Endometrium (tissue), 2 donors: ENCODE measurements at regions not wholly inside any gene's neighbourhood (a gene's known extent, or its start where the extent isn't known, plus 50 kb on each side); places are given as distances from the start of the nearest gene placed in this dataset.

Experiments
- FAIRE-seq: peaks from 2 replicates; lab custom pipeline; 2012; peaks lifted over from hg19 to GRCh38; lab: Jason Lieb, UNC
- donor health status: control.
- donor health status: control.

DNA sequence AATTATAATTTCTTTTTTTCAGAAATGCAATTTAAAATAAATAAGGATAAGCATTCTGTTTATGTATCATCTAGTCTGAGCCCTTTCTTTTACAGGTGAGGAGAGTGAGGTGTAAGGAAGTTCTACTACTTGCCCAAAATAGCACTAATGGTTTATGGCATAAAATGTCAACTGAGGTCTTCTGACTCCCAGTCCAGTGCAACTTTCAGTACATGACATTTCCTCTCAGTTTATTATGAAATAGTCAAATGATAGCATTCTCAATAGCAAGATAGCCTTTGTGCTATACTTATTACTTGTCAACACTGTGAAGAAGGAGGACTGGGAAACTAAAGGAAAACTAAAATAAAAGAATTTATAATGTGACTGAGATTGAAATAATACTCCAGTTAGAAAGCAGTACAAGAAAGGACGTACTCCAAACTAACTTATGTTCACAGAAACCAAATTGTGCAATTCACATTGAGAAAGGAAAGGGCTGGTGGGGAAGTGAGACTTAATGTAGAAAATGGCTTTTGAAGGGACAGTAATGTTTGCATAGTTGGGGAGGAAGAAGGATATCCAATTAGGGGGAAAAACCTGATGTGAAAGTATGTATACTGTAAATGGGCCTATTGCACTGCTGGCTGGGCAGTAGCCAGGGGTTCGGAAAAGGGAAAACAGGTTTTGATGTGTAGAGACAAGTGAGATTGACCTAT lies 166.7 kb upstream of the ZEB2 start:
- no peak for FAIRE-seq

DNA sequence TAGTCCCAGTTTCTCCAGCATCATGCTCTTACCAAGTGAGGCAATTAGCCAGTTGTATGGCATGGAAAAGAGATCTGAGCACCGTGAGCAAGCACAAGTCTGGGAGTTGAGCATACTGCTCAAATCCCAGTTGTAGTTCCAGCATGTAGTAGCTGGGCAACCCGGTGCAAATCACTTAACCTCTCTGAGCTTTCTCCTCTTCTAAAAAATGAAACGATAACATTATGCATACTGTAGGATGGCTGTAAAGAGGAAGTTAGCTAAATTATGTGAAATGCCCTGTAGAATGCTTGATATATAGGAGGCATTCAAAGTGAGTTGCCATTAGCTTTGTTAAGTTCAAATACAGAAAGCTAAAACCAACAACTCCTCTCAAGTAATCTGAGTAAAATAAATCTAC lies 164.0 kb upstream of the ZEB2 start:
- no peak for FAIRE-seq

DNA sequence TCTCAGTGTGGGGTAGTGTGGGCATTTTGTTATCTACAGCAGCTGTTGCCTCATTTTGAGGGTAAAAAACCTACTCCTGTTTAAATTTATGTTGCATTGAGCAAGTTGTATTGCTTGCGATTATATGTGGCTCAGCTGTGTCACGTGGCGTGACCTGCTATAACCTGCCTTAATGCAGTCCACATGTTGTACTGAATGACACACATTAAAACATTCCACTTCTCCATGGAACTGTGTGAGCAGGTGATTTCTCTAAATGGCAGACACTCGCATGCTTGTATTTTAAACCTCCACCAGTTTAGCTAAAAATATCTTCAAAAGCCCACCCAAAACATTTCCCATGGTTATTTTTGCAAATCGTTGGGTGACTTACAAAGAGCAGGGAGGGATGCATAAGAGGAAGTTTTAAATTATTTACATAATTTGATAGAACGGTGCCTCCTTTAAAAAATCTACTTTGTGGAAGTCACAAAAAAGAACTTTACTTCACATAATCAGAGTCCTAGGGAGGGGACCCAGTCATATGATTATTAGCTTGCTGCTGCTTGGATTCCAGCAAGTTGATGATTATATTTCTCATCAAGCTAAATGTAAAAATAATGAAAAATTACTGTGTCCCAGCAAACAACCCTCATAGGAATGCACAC lies 163.3 kb upstream of the ZEB2 start:
- no peak for FAIRE-seq

DNA sequence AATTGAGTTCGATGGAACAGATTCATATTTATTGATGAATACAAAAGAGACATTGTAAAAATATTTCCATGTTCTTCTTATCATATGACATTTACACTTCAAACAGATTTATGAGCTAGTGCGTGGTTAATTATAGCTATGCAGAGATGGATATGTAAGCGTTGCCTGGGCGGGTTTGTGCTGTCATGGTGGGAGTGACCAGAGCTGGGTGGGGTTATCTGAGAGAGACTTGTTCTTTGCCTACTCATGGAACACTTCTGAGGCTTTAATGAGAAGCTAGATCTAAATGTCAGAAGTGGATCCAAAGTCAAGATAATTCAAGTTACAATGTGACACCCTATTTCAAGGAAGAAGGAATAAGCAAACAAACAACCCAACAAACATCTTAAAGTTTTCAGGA lies 162.3 kb upstream of the ZEB2 start:
- FAIRE-seq = no peak

GRCh38 chr2:144681389-144681788 lies 161.5 kb upstream of the ZEB2 start:
- no peak for FAIRE-seq

- FAIRE-seq = no peak
These were observed 160.0 kb upstream of the ZEB2 start for GRCh38 chr2:144679942-144680341.

DNA sequence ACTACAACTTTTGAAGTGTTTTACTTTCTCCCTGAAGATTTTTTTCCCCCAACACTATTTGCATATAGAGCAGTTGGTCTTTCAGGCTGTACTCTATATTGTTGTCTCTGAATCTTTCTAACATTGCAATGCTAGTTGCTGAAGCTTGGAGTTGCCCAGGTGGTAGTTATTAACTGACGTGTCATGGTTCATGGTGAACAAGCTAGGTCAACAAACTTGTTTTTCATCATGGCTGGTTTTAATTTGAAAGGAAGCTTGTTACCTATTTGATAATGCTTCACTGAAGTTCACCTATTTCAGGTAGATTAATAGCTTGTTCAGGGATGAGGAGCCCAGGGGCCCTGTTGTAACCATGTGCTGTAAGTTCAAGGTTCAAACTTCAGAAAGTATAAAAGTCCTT lies 158.8 kb upstream of the ZEB2 start:
- no peak for FAIRE-seq

DNA sequence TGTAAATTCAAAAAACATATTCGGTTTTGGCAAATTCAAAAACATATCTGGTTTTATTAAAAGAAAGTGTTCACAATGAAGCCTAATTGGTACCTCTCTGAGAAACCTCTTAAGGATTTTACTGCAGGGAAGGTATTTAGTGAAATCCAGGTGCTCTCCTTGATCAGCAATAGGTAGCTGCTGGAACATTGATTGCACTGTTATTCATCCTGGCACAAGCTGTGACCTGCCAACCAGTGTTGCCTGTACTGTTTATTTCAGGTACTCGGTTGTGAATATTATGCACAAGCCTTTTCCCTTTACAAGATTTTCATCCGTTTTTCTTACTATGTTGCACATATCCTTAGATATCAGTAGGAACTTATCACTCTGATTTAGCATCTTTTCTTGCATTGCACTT lies 155.8 kb upstream of the ZEB2 start:
- no peak for FAIRE-seq

- no peak for FAIRE-seq
These were observed 155.4 kb upstream of the ZEB2 start for GRCh38 chr2:144675331-144675730.

- no peak for FAIRE-seq
These were observed 154.2 kb upstream of the ZEB2 start for GRCh38 chr2:144674071-144674470.

DNA sequence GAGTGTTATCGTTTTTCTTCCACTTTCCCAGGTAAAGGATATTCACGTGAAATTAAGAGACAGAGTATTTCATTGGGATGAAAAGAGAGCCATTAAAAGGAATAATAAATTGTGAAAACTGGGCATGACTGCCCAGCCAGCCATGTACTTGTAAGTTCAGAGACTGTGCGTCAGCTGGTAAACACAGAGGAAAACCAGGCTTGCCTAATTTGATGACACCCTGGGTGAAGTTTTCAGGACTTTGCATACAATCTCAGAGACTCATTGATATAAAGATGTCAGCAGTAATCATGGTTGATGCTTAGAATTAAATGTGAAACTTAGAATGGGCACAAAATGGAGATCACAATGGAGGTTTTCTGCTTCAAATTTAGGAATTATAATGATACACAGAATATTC lies 153.5 kb upstream of the ZEB2 start:
- FAIRE-seq = no peak

- no peak for FAIRE-seq
These were observed 152.0 kb upstream of the ZEB2 start for GRCh38 chr2:144671695-144672455.

GRCh38 chr2:144670738-144671137 lies 150.8 kb upstream of the ZEB2 start:
- FAIRE-seq = no peak

DNA sequence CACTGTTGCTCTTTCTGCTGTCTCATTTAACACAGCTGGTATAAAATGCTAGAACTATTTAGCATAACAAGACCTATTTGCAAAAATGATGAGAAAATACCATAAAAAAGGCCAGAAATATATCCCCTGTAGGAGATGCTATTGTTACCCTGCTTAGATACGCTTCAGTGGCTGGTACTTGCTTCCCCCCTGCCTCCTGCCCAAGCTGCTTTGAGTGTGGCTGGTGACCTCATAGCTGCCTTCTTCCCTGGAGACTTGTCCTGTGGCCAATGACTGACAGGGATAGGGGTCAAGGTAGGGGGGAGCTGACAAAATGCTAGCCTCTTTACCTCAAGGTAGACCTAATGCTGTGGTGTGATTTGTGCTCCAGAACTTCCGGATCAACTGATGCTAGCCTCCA lies 150.2 kb upstream of the ZEB2 start:
- FAIRE-seq = no peak

- no peak for FAIRE-seq
These were observed 149.5 kb upstream of the ZEB2 start for GRCh38 chr2:144669196-144669987.

DNA sequence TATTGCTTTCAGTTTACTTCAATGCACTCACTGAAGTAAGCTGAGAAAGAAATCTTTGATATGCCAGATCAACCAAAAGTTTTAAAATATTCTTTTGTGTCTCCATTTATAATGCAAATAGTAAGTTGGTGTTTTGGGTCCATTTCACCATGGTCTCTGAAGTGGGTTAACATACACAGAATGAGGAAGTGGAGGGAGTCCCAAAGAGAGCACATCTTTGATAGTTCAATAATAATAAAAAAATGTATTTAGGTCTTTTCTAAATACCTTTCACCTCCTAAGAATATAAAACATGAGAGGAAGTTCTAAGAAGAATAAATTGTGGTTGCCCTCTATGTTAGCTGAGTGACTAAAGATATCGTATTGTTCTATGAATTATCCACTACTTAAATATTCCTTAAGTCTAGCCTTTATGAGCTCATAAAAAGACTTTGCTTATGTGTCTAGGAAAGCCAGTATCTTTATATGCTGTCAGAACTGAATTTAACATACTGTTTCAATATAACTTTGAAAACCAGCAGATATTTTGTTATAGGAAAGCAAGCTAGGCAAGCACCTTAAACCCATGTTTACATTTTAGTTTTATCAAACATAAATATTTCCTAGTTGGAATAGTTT lies 148.7 kb upstream of the ZEB2 start:
- no peak for FAIRE-seq

- FAIRE-seq = no peak
These were observed 146.1 kb upstream of the ZEB2 start for GRCh38 chr2:144666032-144666431.

DNA sequence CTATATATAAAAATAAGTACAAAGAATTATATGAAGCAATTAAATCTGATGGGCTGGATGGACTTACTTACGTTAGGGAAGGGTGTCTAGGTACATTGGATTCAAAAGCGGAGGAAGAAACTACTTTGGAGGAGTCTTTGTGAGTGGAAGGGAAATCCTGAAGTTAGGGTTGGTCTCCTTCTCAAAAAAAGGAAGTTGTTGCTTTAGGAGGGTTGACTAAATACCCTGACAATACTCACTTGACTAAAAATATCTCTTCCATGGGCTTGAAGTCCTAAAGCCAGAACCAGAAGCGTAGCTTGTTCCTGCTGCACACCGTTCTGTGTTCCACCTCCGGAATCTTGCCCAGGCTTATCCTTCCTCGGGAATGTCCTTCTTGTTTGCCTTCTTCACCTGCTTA lies 143.3 kb upstream of the ZEB2 start:
- no peak for FAIRE-seq

DNA sequence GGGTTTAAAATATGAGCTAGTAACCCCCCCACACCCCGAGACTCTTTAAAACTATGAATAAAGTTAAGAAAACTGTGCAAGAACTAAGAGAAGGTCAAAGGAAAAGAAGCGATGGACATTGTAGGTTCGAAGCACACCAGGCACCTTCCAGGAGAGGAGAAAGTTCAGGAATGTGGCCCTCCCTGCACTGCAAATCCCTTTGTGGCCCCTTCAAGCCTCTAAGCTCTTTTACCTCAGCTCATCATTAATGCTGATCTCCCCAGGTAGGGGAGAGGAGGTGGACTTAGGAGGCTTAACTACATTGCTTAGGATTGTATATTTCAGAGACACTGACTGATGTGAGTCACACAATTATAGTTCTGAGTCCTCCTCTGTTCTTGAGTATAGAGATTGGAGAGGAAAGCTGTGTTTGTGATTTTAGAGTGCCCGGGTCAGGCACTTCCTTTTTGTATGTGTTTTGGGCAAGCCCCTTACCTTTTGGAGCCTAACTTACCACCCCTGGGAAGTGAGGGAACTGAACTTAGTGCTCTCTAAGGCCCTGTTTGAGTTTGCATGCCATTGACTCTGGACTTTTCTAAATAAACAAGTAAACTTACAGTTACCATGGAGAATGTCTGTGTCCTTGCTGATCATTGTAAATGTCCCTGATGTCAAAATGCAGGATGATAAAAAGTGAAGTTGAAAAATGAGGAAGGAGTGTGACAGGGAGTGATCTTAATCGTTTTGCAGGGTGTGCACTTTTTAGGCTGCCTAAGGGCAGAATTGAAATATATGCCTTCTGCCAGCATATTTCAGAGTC lies 140.8 kb upstream of the ZEB2 start:
- FAIRE-seq = no peak

DNA sequence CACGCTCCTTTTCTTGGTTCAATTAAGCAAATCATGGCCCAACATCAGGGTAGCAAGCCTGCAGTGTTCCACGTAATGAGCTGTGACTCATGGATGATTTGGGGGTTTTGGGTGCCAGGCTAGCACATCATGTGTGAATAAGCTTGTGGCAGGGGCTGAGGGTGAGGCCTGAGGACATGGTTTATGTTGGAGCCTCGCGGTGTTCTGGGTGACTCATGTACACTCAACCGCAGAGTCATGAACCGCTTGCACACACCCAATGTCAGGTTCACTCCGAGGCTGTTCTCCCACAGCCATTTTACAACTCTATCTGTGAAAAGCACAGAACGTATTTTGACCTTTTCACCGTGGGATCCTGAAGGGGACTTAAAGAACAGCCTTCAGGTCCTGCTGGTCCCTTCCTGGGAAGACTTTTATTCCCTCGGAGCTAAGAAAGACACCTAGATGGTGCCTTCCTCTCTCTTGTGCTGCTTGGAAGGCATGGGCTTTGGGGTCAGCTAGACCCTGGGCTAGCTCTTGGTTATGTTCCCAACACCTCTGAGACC lies 139.9 kb upstream of the ZEB2 start:
- FAIRE-seq = no peak

DNA sequence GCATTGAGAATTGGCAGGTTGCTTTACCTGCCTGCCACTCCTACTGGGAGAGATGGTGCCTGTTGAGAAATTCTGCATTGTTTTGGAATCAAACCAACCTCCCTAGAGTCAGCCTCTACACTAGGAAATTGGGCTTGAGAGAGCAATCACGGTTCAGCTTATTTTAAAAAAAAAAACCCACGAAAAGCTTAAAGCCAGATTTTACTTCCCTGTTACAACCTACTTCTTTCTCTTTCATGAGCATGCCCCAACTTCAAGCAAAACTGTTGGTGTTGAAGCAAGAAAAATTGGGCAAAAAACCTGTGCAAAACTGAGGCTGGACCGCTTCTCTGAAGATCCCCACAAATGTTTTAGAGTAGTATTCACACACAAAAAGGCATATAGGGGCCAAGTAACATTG lies 134.6 kb upstream of the ZEB2 start:
- FAIRE-seq = no peak
